SK-MEL-5 (cell line): ENCODE measurements at regions not wholly inside any gene's neighbourhood (a gene's known extent, or its start where the extent isn't known, plus 50 kb on each side); places are given as distances from the start of the nearest gene placed in this dataset.
"Not testable (repeated sequence)": the region's sequence is repeated elsewhere in the genome, so short reads cannot be mapped to it uniquely, and the experiment has no call there.

Experiments used
- DNase-seq: peaks from one replicate; pipeline ENCODE4 v3.0.0-alpha.2; 2016; ENCODE audit warnings: low read depth, low spot score
- in situ Hi-C: cut with HindIII; loops from 2 replicates; pipeline ENCODE4 v1.10.0; 2016; ENCODE audit warnings: low sequenced_read_pairs, high pct_unique_total_duplicates, low pct_unique_long_range_greater_than_20kb

DNA sequence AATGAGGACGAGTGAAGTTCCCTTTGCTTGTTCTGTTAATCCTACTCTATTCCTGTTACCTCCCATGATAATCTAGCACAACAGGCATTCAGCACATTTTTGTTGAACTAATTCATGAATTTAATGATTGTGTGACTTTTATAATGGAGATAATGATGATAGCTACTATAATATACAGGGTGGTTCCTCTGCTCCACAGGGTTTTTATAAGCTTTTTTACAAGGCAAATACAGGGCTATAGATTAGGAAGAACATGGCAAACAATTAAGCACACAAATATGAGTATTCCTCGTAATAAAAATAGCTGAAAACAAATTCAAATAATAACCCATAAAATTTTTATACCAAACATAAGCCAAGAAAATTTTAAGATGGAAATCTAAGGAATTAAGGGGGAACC is 145.6 kb upstream of the TMTC1 start:
- no peak for DNase-seq
- in situ Hi-C loops, result no loop called here

- DNase-seq, result peak; percentile 92
- in situ Hi-C loops, result no loop called here
Measured at GRCh38 chr12:29921307-29921706, 137.6 kb upstream of the TMTC1 start.

- no peak for DNase-seq
Measured at GRCh38 chr12:29908157-29908556, 124.4 kb upstream of the TMTC1 start.

GRCh38 chr12:29907461-29907860 is 123.7 kb upstream of the TMTC1 start:
- in situ Hi-C loops, result no loop called here

More at GRCh38 chr12:29908157-29908556, 124.4 kb upstream of the TMTC1 start:
- in situ Hi-C loops, result no loop called here

GRCh38 chr12:29902043-29902442 is 118.3 kb upstream of the TMTC1 start:
- DNase-seq, result no peak
- in situ Hi-C loops, result no loop called here

More at GRCh38 chr12:29907461-29907860, 123.7 kb upstream of the TMTC1 start:
- DNase-seq, result no peak

- DNase-seq, result peak; percentile 24
- in situ Hi-C loops, result no loop called here
Measured at GRCh38 chr12:29901585-29901984, 117.8 kb upstream of the TMTC1 start.

DNA sequence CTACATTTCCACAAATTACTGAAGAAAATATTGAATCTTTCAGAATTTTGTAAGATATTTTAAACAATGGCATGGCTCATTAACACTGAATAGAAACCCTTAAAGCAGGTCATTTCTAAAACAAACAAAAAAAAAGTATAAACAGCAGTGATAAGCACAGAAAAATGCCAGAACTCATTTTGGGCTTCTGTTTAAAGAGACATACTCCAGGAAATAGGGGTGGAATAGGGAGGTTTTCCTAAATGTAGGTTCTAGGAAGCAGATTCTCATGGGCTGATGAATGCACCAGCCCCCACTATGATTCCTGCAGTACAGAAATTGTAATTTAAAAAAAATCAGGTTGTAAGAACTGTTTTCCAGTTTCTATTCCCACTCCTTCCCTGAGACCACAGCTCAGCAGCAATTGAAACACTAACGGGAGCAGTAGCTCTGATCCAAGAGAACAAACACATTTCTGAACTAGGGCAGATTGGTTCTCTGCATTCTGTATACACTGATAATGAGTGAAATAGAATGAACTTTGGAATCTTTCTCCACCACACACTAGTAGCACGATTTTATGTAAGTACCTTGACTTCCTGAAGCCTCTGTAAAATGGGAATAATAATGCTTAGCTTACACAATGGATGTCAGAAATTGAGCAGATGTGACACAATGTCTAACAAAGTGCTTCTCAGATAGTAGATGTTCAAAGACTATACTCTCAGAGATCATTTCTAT is 115.6 kb upstream of the TMTC1 start:
- in situ Hi-C loops, result no loop called here
- DNase-seq, result no peak

- in situ Hi-C loops, result no loop called here
Measured at GRCh38 chr12:29895966-29896365, 112.2 kb upstream of the TMTC1 start.

GRCh38 chr12:29893002-29893401 is 109.3 kb upstream of the TMTC1 start:
- no peak for DNase-seq
- in situ Hi-C loops, result no loop called here

More at GRCh38 chr12:29895966-29896365, 112.2 kb upstream of the TMTC1 start:
- no peak for DNase-seq

GRCh38 chr12:29891792-29892191 is 108.0 kb upstream of the TMTC1 start:
- in situ Hi-C loops, result no loop called here

DNA sequence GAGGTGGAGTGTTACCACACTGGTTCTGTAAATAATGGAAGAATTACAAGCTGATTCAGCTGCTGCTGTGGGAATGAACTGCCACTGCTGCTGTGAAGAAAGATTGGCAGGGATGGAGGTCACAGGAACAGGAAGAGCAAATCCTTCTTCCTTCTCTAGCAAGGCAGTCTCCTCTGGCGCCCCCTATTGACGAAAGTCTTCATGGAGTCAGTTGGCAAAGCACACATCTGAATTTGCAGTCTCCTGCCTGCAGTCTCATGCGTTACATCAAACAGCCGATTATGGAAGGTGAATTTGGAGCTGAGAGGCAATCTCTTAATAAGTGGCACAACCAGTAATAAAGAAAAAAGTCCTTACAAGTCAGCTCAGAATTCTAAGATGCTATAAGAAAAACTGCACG is 106.0 kb upstream of the TMTC1 start:
- DNase-seq, result peak; percentile 63
- in situ Hi-C loops, result no loop called here

More at GRCh38 chr12:29891792-29892191, 108.0 kb upstream of the TMTC1 start:
- DNase-seq, result no peak

- DNase-seq, result no peak
- in situ Hi-C loops, result no loop called here
Measured at GRCh38 chr12:29888777-29889176, 105.0 kb upstream of the TMTC1 start.

DNA sequence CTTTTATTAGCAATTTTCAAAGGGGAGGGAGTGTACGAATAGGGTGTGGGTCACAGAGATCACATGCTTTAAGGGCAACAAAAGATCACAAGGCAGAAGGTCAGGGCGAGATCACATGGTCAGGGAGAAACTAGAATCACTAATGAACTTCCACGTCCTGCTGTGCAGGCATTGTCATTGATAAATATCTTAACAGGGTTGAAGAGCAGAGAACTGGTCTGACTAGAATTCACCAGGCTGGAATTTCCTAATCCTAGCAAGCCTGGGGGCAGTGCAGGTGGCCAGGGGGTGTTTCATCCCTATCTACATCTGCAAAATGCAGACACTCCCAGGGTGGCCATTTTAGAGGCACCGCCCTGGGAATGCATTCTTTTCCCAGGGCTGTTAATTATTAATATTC is 101.2 kb upstream of the TMTC1 start:
- in situ Hi-C loops, DNase-seq: not testable (repeated sequence)

DNA sequence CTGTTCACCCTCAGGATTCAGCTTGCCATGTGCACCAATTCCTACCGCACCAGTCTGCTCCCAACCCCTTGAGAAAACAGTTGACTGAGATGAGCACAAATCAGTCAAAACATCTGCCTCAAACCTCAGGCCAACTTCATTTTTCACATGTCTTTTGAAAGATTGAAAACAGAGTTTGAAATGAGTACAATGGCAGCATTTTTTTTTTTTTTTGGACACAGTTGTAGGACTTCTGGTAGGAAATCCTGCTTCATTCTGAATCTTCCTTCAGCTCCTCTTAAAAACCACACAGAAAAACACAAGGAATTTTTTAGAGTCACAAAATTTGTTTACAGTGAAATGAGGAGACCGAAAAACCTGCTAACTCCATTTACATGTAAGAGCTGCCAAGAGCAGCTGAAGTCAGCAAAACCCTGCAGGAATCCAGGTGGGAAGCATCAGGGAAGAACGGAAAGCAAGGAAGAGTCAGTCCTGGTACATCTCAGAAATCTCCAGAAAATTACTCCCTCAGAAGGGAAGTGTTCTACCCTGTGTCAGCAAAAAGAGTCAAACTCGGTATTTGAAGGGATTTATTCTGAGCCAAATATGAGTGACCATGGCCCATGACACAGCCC is 100.3 kb upstream of the TMTC1 start:
- DNase-seq, result no peak
- in situ Hi-C loops, result no loop called here

GRCh38 chr12:29883525-29883924 is 99.8 kb upstream of the TMTC1 start:
- no peak for DNase-seq
- in situ Hi-C loops, result no loop called here

DNA sequence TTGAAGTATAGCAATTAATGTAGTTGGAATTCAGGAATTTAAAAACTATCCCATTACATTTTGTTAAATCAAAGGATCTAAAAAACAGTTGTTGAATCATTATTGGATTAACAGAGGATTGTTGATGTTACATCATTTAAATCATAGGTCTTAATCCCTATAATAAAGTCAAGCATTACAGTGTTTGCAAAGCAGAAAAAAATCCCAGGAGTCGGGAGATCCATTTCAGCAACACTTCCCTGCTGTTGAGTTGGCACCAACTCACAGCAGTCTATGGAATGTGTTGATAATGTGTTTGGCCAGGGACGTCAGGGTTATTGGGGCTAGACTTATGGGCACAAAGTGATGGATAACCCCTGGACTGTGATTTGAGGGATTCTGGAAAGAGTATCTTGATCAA is 99.1 kb upstream of the TMTC1 start:
- no peak for DNase-seq
- in situ Hi-C loops, result no loop called here

- no peak for DNase-seq
- in situ Hi-C loops, result no loop called here
Measured at GRCh38 chr12:29880987-29881386, 97.2 kb upstream of the TMTC1 start.

DNA sequence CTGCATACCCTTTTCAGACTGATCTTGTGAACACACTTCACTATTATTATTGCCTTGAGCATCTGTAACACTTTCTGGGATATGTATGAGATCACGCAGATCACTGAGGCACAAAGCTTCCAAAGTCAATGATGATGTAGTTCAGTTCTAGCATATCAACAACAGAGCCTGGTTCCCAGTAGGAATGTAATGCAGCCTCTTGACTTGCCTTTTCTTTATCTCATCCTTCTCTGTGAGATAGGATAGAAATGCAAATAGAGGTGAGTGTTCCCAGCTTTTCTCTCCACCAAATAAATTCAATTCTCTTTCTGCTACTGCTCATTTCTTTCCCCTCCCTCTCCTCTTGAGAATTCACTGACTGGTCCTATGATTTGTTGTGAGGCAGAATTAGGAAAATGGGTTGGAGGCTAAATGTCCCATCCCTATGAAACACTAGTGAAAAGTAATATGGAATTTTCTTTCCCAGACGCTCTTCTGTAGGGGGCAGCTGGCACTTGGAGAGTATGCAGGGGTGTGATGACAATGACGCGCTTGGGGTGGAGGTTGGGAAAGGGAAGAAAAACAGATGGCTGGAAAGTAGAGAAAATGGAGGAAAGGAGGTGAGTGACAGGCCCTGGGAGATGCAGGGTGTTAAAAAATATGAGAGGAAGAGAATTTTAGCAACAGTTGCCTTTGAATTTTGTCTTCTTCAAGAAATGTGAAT is 96.0 kb upstream of the TMTC1 start:
- in situ Hi-C loops, result no loop called here
- no peak for DNase-seq

- in situ Hi-C loops, result no loop called here
- no peak for DNase-seq
Measured at GRCh38 chr12:29869946-29870345, 86.2 kb upstream of the TMTC1 start.
